ENCODE measurements at regions not wholly inside any gene's neighbourhood (a gene's known extent, or its start where the extent isn't known, plus 50 kb on each side); places are given as distances from the start of the nearest gene placed in this dataset.
A peak's percentile ranks its signal among the peaks of the same experiment; 100 is the strongest.

- Histone ChIP-seq H3K4me3 (no peak overlapping the region), H3K36me3 (no peaks in the 10 kb centered on the region), H3K27ac (peak overlapping the region in 1 of 4 donors; percentile 3), H3K27me3 (no peaks in the 10 kb centered on the region), H3K4me1 (no peaks in the 10 kb centered on the region), H3K9me3 (no peaks in the 10 kb centered on the region)
- no peak for TF ChIP-seq CTCF (IDR thresholded peaks at IDR 0.05)
- no peak for TF ChIP-seq POLR2A (IDR thresholded peaks at IDR 0.05)
- no peak for DNase-seq
Observed at GRCh38 chr2:188884517-188884916, 89.7 kb upstream of the COL3A1 start.

- Histone ChIP-seq H3K9me3 (no peaks in the 10 kb centered on the region), H3K27ac (no peak overlapping the region), H3K27me3 (no peaks in the 10 kb centered on the region), H3K36me3 (no peaks in the 10 kb centered on the region), H3K4me1 (no peaks in the 10 kb centered on the region), H3K4me3 (no peak overlapping the region)
- no peak for TF ChIP-seq CTCF (IDR thresholded peaks at IDR 0.05)
- TF ChIP-seq POLR2A (IDR thresholded peaks at IDR 0.05) = no peak
- DNase-seq = no peak
Observed at GRCh38 chr2:188889187-188889586, 85.0 kb upstream of the COL3A1 start.

- no peak for DNase-seq
- no peak overlapping the region for H3K4me3 ChIP-seq
- no peak overlapping the region for H3K27ac ChIP-seq
- TF ChIP-seq POLR2A (IDR thresholded peaks at IDR 0.05) = no peak
- no peak for TF ChIP-seq CTCF (IDR thresholded peaks at IDR 0.05)
- H3K27me3 ChIP-seq = no peaks in the 10 kb centered on the region
- no peaks in the 10 kb centered on the region for H3K9me3 ChIP-seq
- H3K4me1 ChIP-seq = no peaks in the 10 kb centered on the region
- no peaks in the 10 kb centered on the region for H3K36me3 ChIP-seq
Observed at GRCh38 chr2:188890755-188891154, 83.4 kb upstream of the COL3A1 start.

GRCh38 chr2:188892636-188893035, 81.5 kb upstream of the COL3A1 start:
- TF ChIP-seq POLR2A (IDR thresholded peaks at IDR 0.05) = no peak
- TF ChIP-seq CTCF (IDR thresholded peaks at IDR 0.05) = no peak
- Histone ChIP-seq H3K27me3 (no peaks in the 10 kb centered on the region), H3K9me3 (no peaks in the 10 kb centered on the region), H3K4me3 (no peak overlapping the region), H3K27ac (no peak overlapping the region), H3K36me3 (no peaks in the 10 kb centered on the region), H3K4me1 (no peaks in the 10 kb centered on the region)
- DNase-seq = no peak

- no peaks in the 10 kb centered on the region for H3K36me3 ChIP-seq
- no peak overlapping the region for H3K4me3 ChIP-seq
- DNase-seq = no peak
- no peaks in the 10 kb centered on the region for H3K4me1 ChIP-seq
- no peaks in the 10 kb centered on the region for H3K9me3 ChIP-seq
- H3K27ac ChIP-seq = no peak overlapping the region
- TF ChIP-seq POLR2A (IDR thresholded peaks at IDR 0.05) (no peak), CTCF (IDR thresholded peaks at IDR 0.05) (no peak)
- H3K27me3 ChIP-seq = no peaks in the 10 kb centered on the region
Observed at GRCh38 chr2:188893972-188894371, 80.2 kb upstream of the COL3A1 start.

- TF ChIP-seq CTCF (IDR thresholded peaks at IDR 0.05) (no peak), POLR2A (IDR thresholded peaks at IDR 0.05) (no peak)
- no peaks in the 10 kb centered on the region for H3K4me1 ChIP-seq
- H3K27ac ChIP-seq = no peak overlapping the region
- no peak overlapping the region for H3K4me3 ChIP-seq
- no peaks in the 10 kb centered on the region for H3K36me3 ChIP-seq
- no peaks in the 10 kb centered on the region for H3K27me3 ChIP-seq
- no peak for DNase-seq
- no peaks in the 10 kb centered on the region for H3K9me3 ChIP-seq
Observed at GRCh38 chr2:188894979-188895378, 79.2 kb upstream of the COL3A1 start.

Data from Peyer's patch (tissue), 4 donors.